SH-SY5Y (cell line): ENCODE measurements at regions not wholly inside any gene's neighbourhood (a gene's known extent, or its start where the extent isn't known, plus 50 kb on each side); places are given as distances from the start of the nearest gene placed in this dataset.

ENCODE experiments used
- GATA2 ChIP-seq: IDR thresholded peaks from 2 replicates; pipeline ENCODE4 v1.6.1; 2011; ENCODE audit warnings: mild to moderate bottlenecking, low read depth, low read length
- GATA3 ChIP-seq: IDR thresholded peaks from 2 replicates; pipeline ENCODE4 v1.6.1; 2011; ENCODE audit warnings: low read depth, mild to moderate bottlenecking, low read length, moderate library complexity

DNA sequence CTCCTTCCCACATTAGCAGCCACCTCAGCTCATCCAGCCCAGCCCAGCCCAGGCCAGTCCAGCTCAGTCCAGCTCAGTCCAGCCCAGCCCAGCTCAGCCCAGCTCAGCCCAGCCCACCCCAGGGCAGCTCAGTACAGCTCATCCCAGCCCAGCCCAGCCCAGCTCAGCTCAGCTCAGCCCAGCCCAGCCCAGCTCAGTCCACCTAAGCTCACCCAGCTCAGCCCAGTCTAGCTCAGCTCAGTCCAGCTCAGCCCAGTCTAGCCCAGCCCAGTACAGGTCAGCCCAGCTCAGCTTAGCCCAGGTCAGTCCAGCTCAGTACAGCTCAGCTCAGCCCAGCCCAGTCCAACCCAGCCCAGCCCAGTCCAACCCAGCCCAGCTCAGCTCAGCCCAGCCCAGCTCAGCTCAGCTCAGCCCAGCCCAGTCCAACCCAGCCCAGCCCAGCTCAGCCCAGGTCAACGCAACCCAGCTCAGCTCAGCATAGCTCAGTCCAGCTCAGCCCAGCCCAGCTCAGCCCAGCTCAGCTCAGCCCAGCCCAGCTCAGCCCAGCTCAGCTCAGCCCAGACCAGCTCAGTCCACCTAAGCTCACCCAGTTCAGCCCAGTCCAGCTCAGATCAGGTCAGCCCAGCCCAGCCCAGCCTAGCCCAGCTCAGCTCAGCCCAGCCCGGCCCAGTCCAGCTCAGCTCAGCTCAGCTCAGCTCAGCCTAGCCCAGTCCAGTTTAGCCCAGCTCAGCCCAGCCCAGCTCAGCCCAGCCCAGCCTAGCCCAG is 63.0 kb downstream of the TMEM121 start:
- no peak for TF ChIP-seq GATA2
- TF ChIP-seq GATA3: no peak
